ENCODE measurements at regions not wholly inside any gene's neighbourhood (a gene's known extent, or its start where the extent isn't known, plus 50 kb on each side); places are given as distances from the start of the nearest gene placed in this dataset.

GRCh38 chr1:201612645-201613044, 73.7 kb downstream of the NAV1 start:
- no peak for DNase-seq

GRCh38 chr1:201614262-201615015, 75.5 kb downstream of the NAV1 start:
- DNase-seq = no peak

- no peak for DNase-seq
Observed at GRCh38 chr1:201617157-201617556, 78.2 kb downstream of the NAV1 start.

GRCh38 chr1:201618389-201618788, 79.5 kb downstream of the NAV1 start:
- no peak for DNase-seq

- DNase-seq = no peak
Observed at GRCh38 chr1:201618905-201619304, 80.0 kb downstream of the NAV1 start.

- DNase-seq = no peak
Observed at GRCh38 chr1:201619513-201619912, 80.6 kb downstream of the NAV1 start.

- DNase-seq = no peak
Observed at GRCh38 chr1:201622353-201622752, 83.4 kb downstream of the NAV1 start.

GRCh38 chr1:201622824-201623223, 83.9 kb downstream of the NAV1 start:
- DNase-seq = no peak

GRCh38 chr1:201624741-201625225, 85.9 kb downstream of the NAV1 start:
- DNase-seq = no peak

- no peak for DNase-seq
Observed at GRCh38 chr1:201625226-201625761, 86.4 kb downstream of the NAV1 start.

GRCh38 chr1:201625851-201626251, 86.9 kb downstream of the NAV1 start:
- no peak for DNase-seq

GRCh38 chr1:201626629-201627275, 87.8 kb downstream of the NAV1 start:
- no peak for DNase-seq

- DNase-seq = peak; percentile 30
Observed at GRCh38 chr1:201628490-201628889, 89.6 kb downstream of the NAV1 start.

GRCh38 chr1:201630582-201630981, 91.7 kb downstream of the NAV1 start:
- no peak for DNase-seq

- peak; percentile 40 for DNase-seq
Observed at GRCh38 chr1:201631037-201631436, 92.1 kb downstream of the NAV1 start.

GRCh38 chr1:201632364-201632952, 93.5 kb downstream of the NAV1 start:
- no peak for DNase-seq

GRCh38 chr1:201633297-201633696, 94.4 kb downstream of the NAV1 start:
- DNase-seq = no peak

GRCh38 chr1:201633811-201634210, 94.9 kb downstream of the NAV1 start:
- no peak for DNase-seq

- DNase-seq = no peak
Observed at GRCh38 chr1:201634261-201634660, 95.3 kb downstream of the NAV1 start.

- DNase-seq = no peak
Observed at GRCh38 chr1:201636097-201636496, 97.2 kb downstream of the NAV1 start.

- DNase-seq = no peak
Observed at GRCh38 chr1:201636510-201636971, 97.6 kb downstream of the NAV1 start.

- DNase-seq = no peak
Observed at GRCh38 chr1:201637282-201638079, 98.6 kb downstream of the NAV1 start.

All from occipital lobe (tissue), 1 donor.